Tibial nerve (tissue), 3 donors: ENCODE measurements at regions not wholly inside any gene's neighbourhood (a gene's known extent, or its start where the extent isn't known, plus 50 kb on each side); places are given as distances from the start of the nearest gene placed in this dataset.

Experiments
- CTCF ChIP-seq, 5 experiments: fragments of 200-600 bp in 3 of 5; fragments of 450-650 bp in 2 of 5; sonication (generic) in 3 of 5; IDR thresholded peaks; one replicate each; pipeline ENCODE4 v1.5.1; 2016 to 2019; ENCODE audit warnings: antibody characterized with exemption in 5 of 5, mild to moderate bottlenecking in 3 of 5, moderate library complexity in 2 of 5
- POLR2A ChIP-seq, 2 donors: fragments of 450-650 bp; IDR thresholded peaks; one replicate each; pipeline ENCODE4 v1.6.1; 2017; ENCODE audit warnings: antibody characterized with exemption in 2 of 2, mild to moderate bottlenecking in 2 of 2, moderate library complexity in 2 of 2

GRCh38 chr2:149761611-149762010, 174.0 kb upstream of the MMADHC start:
- TF ChIP-seq CTCF (IDR thresholded peaks at IDR 0.05) (no peak), POLR2A (IDR thresholded peaks at IDR 0.05) (no peak)
